Adrenal gland (tissue), 5 donors: ENCODE measurements at regions not wholly inside any gene's neighbourhood (a gene's known extent, or its start where the extent isn't known, plus 50 kb on each side); places are given as distances from the start of the nearest gene placed in this dataset.

Source experiments
- POLR2A ChIP-seq, 2 donors: fragments of 450-650 bp; IDR thresholded peaks; one replicate each; pipeline ENCODE4 v1.6.1; 2017; ENCODE audit warnings: antibody characterized with exemption in 2 of 2, mild to moderate bottlenecking in 2 of 2, moderate library complexity in 1 of 2
- TF ChIP-seq, protein P1 (sequence below), 6 experiments: fragments of 450-650 bp in 4 of 6; fragments of 200-600 bp in 2 of 6; sonication (generic) in 1 of 6; IDR thresholded peaks; 1 replicate in 5 of 6; 2 replicates in 1 of 6; pipeline versions ENCODE4 v1.5.1 to v1.8.0; 2016 to 2021; ENCODE audit warnings: antibody characterized with exemption in 6 of 6, mild to moderate bottlenecking in 2 of 6, moderate library complexity in 1 of 6
- donor health status: DM: no; HTN: no; CAD: no.

- TF ChIP-seq, protein P1, sequence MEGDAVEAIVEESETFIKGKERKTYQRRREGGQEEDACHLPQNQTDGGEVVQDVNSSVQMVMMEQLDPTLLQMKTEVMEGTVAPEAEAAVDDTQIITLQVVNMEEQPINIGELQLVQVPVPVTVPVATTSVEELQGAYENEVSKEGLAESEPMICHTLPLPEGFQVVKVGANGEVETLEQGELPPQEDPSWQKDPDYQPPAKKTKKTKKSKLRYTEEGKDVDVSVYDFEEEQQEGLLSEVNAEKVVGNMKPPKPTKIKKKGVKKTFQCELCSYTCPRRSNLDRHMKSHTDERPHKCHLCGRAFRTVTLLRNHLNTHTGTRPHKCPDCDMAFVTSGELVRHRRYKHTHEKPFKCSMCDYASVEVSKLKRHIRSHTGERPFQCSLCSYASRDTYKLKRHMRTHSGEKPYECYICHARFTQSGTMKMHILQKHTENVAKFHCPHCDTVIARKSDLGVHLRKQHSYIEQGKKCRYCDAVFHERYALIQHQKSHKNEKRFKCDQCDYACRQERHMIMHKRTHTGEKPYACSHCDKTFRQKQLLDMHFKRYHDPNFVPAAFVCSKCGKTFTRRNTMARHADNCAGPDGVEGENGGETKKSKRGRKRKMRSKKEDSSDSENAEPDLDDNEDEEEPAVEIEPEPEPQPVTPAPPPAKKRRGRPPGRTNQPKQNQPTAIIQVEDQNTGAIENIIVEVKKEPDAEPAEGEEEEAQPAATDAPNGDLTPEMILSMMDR (IDR thresholded peaks at IDR 0.05) = no peak
- TF ChIP-seq POLR2A (IDR thresholded peaks at IDR 0.05) = no peak
Measured at GRCh38 chr1:168871531-168871930, 142.5 kb upstream of the DPT start.
